RPMI7951 (cell line): ENCODE measurements at regions not wholly inside any gene's neighbourhood (a gene's known extent, or its start where the extent isn't known, plus 50 kb on each side); places are given as distances from the start of the nearest gene placed in this dataset.
A peak's percentile ranks its signal among the peaks of the same experiment; 100 is the strongest.
"Not testable (repeated sequence)": the region's sequence is repeated elsewhere in the genome, so short reads cannot be mapped to it uniquely, and the experiment has no call there.

ENCODE experiments used
- DNase-seq: peaks from one replicate; pipeline ENCODE4 v3.0.0-alpha.2; 2012; ENCODE audit warnings: low read depth

DNA sequence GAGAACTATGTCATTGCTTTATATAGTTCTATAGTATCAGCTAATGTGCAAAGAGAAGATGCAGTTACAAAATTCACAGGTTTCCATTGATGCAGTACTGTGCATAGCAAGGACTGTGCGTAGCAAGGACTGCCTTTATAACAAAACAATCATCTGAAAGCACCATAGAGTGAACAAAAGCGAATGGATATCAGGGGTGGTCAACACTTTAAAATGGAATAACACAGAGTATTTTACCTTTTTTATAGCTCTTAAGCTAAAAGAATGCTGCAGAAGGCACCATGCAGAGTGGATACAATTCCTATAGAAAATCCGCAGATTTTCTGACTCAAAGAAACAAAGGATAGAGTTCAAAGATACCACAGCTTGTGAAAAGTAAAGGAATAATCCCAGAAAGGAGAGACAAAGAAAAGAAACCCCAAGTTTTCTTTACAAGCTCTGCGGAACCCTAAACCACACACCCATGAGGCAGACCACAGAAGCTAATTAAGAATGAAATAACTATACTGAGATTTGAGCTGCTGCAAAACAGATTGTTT is 229.9 kb upstream of the DTNA start:
- DNase-seq: no peak

DNA sequence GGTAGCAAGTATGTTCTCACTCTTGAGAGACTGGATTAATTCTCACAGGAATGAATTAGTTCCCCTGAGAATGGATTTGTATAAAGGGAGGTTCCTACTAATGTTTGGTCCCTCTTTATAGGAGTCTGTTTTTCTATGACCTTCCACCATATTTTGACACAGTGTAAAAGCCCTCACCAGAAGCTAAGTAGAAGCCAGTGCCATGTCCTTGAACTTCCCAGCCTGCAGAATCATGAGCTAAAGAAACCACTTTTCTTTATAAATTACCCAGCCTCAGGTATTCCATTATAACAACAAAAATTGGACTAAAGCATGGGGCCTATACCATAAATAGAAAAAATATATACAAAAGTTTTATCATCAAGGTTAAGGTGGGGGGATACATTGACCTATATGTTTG is 227.9 kb upstream of the DTNA start:
- no peak for DNase-seq

DNA sequence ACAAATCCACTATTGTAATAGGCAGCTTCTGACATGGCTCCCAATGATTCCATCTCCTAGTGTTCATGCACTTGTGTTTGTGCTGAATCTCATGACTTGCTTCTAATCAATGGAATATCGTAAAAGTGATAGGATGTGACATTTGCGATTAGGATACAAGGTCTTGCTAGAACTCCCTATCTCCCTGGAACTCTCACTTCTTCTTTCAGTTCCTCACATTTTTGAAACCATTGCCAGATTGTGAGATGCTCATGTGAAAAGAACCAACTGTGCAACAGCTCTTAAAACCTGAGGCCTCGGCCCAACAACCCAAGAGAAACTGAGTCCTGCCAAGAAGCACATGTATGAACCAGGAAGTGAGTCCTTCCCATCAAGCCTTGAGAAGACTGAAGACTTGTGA is 226.9 kb upstream of the DTNA start:
- DNase-seq: no peak

DNA sequence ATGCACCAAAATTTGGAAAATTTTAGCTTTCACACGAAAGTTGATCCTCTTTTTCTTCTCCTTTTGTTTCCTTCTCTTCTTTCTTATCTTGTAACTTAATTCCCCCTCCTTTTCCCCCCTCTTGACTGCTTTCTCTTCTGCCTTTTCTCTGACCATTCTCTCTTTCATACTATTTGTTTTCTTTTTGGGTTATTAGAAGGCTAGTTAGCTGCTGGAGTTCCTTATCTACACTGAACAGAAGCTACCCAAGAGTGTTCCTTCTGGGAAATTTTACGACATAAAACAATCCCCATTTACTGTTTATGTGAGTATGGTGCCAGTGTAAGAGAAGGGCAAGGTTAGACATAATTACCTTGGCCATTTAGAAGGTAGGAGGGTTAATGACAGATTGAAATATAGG is 218.4 kb upstream of the DTNA start:
- DNase-seq: no peak

DNA sequence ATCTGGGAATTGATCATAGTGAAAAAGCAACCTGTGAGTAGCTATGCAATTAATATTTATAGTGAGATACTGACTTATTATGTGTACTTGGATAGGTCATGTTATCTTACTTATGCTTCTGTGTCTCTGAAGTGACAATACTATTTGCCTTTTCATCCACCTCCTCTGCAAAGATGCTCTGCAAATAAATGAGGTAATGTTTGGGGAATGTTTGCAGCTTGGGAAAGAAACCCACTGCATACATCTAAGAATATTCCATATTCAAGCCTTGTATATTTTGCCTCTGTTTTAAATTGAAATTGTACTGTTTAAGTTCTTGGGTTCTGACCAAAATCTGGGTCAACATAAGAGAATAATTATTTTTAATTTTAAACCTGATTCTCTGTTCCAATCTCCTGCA is 217.4 kb upstream of the DTNA start:
- DNase-seq: no peak

DNA sequence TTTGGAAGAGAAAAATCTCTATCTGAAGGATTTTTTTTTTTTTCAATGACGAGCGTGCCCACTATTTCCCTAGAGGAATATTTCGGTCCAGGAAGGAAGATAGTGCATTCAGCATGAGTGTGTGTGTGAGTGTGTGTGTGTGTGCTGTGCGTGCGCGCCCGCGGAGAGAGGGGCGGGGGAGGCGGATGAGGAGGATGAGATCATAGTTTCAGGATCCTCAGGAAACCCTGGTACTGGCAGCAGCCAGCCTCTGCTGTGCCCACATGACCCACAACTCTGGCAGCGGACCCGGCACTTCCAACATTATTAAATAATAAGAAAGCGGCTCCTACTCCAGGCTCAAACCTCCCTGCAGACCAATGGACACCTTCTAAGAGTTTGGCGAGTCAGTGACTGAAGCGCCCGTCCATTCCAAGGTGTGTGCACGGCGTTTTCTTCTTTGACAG is 217.0 kb upstream of the DTNA start:
- DNase-seq: peak; percentile 46

DNA sequence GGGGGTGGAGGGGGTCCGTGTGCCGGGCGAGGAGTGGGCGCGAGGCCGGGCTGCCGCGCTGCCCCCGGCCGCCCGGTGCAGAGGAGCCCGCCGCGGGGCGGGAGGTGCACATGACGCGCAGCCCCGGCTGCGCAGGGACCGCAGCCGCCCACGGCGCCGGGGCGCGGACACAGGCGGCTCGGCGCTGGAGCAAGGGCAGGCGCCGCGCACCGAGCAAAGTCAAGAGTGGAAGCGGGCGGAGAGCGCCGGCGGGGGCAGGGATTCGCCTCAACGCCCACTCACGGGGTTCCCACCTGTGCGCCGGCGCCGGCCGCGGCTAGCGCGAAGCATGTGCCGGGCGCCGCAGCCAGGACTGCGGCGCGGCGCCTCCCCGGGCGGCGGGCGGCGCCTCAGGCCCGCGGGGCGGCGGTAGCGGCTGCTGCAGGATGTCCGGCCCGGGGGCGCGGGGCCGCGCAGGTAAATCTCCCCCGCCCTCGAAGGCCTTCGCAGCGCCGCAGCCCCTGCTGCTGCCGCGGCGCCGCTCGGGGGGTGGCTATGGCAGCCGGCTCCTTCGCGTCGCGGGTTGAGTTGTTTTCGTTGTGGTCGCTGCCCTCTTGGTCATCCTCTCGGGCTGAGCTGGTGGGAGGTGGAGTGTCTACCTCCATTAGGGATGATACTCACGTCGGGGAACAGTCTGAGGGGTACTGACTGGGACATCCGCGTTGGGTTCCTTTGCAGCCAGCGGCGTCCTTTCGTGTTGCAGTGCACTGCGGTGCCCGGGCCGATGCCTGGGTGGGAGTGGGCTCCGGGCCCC is 216.3 kb upstream of the DTNA start:
- DNase-seq: peak; percentile 1

DNA sequence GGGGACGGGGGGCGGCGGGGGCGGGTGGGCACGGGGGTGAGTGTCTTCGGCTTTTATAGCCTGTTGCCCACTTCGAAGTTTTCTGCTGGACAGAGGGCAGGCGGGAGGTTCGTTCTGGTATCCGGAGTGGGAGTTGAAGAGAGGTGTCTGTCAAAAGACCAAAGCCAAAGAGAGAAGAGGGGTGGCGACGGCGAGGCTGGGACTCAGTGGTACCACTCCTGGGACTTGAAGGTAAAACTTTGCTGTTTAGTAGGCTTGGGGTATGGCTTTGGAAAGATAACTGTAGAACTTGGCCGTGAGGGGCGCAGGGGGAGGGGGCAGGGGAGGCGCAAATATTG is 215.8 kb upstream of the DTNA start:
- DNase-seq: no peak

DNA sequence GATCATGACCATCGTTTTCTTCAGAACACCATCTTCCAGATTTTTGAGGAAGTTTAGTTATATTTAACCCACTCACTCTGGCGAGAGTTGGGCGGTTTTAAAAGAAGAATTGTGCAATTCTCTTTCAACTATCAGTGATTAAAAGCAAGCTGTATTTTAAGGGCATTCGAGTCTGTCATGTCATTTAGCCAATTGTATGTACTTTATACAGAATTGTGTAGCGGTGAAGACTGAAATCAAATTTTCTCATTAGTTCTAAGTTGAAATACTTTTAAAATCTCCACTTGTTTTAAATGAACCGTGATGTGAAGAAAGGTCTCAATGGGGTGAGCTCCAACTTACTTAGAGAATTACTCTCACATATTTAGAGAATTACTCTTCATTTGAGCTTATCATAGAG is 214.6 kb upstream of the DTNA start:
- DNase-seq: no peak

DNA sequence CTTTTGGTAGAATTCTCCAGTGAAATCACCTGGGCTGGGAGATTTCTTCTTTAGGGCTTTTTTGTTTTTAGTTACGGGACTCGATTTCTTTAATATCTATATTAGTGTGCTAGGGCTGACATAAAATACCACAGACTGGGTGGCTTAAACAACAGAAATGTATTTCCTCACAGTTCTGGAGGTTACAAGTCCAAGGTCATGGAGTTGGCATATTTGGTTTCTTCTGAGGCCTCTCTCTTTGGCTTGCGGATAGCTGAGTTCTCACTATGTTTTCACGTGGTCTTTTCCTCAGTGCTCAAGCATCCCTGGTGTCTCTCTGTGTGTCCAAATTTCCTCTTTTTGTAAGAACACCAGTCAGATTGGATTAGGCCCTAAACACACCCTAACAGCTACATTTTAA is 208.5 kb upstream of the DTNA start:
- no peak for DNase-seq

DNA sequence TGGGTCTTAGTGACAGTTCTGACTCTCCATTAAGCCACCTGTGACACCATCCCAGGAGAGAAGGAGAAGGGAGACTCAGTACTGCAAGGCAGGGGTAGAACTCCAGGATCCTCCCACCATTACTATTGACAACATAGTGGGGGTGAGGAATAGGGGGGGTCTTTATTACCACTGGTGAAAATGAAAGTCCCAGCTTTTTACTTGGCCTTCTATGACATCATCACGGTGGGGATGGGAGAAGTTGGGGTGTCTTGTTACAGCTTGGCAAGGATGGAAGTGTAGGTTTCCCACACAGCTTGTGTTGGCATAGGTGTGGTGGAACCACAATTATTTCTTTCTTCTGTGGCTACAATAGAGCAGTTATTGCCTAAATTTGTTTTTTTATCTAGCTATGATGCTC is 203.9 kb upstream of the DTNA start:
- no peak for DNase-seq

DNA sequence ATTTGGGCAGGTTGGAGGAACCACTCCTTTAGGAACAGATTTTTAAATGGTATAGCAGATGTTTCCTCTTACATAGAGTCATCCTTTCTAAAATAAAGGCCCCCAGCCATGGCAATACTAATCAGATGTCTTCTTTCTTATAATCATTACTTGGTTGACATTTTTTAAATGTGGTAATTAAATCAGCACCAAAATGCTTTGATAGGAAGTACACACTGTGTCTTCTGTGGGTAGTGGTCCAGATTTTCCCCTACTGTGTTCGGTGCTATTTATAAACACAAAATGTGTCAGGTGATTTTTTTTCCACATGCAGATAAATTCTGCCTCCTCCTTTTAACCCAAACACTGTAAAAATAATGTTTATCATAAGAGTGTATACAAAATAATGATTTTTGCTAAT is 200.9 kb upstream of the DTNA start:
- no peak for DNase-seq

DNA sequence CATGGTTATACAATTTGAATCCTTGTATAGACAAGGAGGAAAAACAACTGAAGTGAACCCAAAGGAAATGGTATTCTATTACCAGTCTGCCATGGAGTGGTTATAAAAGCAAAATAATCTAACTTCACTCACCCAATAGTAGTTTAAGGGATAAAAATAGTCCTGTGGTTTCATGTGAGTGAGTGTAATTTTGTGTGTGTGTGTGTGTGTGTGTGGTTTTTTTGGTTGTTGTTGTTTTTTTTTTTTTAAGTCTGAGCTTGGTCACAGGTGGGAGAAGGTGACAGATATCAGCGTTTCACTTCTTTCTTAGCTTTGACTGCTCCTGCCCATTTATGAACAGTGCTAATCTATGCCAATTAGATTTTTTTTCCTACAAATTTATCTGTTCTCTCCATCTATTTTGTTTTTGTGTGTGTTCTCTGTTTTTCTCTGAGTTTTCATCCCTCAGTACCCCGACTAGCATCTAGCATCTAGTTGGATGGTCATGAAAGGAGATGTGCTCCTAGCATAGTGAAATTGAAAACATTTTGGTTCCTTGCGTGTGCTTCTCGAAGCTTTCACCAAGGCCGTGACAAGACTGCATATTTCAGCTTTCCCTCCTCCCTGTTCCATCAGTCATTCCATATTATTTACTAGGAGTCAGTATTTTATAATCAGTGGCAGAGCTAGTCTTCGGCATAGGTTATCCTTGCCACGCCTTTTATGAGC is 200.1 kb upstream of the DTNA start:
- DNase-seq: no peak

DNA sequence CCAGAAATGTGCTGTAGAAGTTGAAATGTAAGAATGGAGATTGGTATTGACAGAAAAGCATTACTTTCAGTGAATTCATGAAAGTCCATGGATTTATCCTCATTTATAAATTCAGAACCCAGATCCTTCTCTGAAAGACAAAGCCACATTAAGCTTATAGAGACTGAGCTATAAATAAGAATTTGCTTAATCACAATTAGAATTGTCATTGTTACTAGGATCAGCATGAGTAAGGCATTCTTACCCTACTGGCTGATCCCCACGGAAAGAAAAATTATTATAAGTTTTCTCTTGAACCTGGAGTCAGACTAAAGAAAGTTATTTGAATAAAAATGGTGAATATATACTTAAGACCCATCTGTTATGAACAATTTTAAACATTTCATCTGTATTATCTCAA is 199.2 kb upstream of the DTNA start:
- DNase-seq: no peak

DNA sequence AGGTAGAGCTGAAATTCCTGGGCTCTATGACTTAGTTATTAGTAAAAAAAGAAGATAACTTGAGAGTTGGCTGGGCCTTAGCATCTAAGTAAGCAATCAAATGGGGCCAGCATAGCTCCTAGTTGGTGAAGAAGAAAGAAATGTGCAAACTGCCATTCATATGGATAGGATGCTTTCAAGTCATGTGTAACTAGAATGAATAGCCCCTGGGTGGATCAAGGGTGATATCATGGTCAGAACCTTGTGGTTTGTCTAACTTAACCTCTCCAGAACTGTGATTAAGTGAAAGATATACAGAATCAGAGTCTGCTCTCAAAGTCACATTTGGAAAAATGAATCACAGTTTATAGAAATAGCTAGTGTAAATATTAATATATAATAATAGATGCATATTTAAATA is 198.7 kb upstream of the DTNA start:
- DNase-seq: no peak

DNA sequence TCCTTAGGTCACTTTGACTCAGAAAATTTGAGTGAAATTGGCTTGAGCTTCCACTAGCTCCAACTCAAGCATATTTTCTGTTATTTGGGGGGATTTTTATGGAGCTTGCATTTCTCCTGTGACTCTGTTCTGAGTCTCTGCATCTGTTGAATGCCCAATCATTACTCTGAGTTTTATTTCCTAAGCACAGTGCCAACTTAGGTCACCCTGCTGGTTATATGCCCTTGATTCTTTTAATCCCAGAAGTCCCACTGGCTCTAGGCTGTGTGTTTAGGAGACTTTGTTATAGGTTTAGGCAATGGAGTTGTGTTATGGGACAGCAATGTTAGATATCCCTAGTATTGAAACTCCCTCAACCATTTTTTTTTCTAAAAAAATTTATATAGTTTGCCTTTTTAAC is 198.2 kb upstream of the DTNA start:
- no peak for DNase-seq

DNA sequence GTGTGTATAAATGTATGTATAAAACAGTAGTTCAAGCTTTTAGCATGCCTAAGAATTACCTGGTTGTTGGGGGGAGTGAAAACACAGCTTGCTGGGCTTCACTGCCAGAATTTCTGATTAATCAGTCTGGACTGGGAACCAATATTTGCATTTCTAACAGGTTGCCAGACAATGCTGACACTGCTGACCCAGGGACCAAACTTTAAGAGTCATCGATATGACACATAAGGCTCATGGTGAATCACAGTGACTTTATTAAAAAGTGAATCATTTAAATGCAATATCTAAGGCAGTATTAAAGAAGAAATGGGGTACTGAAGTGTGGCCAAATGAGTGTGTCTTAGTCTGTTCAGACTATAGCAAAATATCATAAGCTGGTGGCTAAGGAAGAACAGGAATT is 195.9 kb upstream of the DTNA start:
- DNase-seq: no peak

DNA sequence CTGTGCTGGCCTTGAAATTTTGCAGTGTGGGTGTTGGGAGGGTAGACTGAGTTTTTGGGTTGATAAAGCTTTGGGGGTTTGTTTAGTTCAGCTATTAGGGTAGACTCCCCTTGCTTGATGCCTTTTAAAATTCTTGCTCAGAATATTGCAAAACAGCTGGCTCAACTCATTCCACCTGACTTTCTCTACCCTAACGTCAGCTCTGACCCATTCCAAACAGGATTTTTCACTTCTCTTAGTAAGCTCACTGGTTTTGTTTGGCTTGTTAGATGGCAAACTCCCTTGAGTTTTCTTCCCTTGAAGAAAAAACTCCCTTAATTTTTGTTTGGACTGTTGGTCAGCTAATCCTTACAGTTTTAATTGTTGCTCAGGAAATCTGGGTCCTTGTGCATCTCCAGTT is 195.1 kb upstream of the DTNA start:
- no peak for DNase-seq

DNA sequence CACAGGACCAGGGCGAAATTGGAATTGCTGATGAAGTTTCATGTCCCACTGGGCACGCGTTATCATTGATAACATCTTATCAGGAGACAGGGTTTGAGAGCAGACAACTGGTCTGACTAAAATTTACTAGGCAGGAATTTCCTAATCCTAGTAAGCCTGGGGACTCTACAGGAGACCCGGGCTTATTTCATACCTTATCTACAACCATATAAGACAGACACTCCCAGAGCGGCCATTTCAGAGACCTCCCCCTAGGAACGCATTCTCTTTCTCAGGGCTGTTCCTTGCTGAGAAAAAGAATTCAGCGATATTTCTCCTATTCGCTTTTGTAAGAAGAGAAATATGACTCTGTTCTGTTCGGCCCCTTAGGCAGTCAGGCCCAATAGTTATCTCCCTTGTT is 193.7 kb upstream of the DTNA start:
- not testable (repeated sequence) for DNase-seq

DNA sequence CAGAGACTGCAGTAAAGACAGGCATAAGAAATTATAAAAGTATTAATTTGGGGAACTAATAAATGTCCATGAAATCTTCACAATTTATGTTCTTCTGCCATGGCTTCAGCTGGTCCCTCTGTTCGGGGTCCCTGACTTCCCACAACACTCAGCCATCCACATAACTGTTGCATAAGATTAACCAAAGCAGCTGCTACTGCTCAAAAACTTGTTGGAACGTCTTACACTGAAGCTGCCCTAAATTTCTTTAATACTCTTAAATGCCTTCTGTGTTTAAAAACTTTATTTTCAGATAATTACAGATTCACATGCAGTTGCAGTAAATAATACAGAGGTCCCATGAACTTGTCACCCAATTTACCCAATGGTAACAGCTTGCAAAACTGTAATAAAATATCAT is 193.1 kb upstream of the DTNA start:
- not testable (repeated sequence) for DNase-seq

DNA sequence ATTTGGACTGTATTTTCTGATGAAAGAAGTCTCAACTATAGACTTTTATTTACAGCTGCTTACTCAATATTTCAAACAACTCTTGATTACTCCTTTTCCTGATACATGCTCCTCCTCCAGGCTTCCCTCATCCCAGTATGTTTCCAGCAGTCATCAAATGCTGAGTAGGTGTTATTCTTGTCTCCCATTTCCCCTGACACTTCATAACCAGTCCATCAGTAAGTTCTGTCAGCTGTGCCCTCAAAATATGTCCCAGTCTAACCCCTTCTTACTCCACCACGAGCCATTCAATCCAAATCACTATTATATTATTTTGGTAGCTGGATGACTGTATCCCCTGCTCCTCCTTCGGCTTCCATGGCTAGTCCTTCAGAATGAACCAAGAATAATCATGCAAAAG is 189.1 kb upstream of the DTNA start:
- no peak for DNase-seq

DNA sequence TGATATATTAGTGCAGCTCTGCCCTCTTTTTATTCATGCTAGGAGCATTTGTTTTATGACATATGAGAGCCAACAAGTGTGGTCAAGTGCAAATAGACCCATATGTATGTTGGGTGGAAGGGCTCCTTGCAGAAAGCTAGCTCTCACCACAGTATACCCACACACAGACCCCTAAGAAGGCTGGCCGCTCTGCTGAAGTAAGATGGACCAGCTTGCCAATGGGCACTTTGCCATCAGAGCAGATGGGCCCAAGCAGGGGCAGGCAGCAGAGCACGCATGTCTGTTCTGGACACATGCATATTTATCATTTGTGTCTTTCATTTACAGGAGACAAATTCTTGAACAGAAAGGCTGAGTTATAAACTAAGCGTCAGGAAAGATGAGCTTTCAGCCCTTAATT is 187.5 kb upstream of the DTNA start:
- DNase-seq: no peak

DNA sequence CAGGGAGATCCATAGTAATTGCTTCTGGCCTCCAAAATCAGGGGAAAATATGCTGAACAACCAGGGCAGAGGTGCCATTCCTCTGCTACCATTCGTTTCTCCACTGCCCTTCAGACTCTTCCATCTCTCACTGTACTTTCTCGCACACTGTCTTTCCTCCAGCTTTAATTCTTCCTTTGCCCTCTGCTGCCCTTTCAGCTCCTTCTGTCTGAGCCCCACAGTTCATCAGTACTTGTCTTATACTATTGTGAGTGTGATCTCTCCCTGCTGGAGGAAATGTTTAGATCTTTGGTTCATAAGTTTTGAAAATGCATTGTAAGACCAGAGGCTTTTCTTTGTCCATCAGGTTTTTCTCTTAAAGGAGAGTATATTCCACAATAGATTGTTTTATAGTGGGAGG is 184.9 kb upstream of the DTNA start:
- DNase-seq: no peak

DNA sequence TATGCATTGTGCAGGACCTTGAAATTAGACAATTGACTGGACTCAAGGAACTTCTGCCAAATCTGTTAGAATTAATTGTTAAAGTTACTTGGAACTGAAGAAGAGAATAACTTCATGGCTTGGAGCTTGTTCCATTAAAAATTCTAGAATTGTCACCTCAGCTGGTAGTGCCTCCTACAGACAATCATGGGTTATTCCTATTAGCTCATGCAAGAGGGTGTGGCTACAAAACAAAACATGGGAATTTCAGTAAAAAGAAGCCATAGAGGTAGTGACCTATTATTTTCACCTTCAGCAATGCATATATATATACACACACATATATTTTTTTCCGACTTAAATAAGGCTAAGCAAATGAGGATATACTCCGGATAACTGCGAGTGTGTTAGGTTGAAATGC is 181.9 kb upstream of the DTNA start:
- no peak for DNase-seq
